OCI-LY7 (cell line): ENCODE measurements at regions not wholly inside any gene's neighbourhood (a gene's known extent, or its start where the extent isn't known, plus 50 kb on each side); places are given as distances from the start of the nearest gene placed in this dataset.

Experiments
- BruUV-seq: library from RNA; stranded (reverse); fragments of 400-500 nt; replicated peaks from 2 replicates; lab custom pipeline; 2021; lab: Mats Ljungman, UMichigan
- CTCF ChIA-PET: fragments of 300-600 bp; sonication (Branson Sonifier 250); formaldehyde crosslinking; loops from one replicate; lab custom pipeline; 2022; ENCODE audit warnings: antibody characterized with exemption; ENCODE audit not compliant: unreplicated experiment; lab: Charles Lee
- POLR2A ChIA-PET: fragments of 300-600 bp; sonication (Branson Sonifier 250); formaldehyde crosslinking; loops from one replicate; lab custom pipeline; 2022; ENCODE audit warnings: antibody characterized with exemption; lab: Charles Lee
- DNase-seq: peaks from one replicate; pipeline ENCODE4 v3.0.0-alpha.2; 2015; ENCODE audit warnings: low spot score
- H2AFZ ChIP-seq: fragments of 200-600 bp; sonication (generic), shearing (Covaris generic); 2 replicates; pipeline ENCODE4 v1.6.1; 2014; ENCODE audit warnings: mild to moderate bottlenecking, antibody characterized with exemption, low read length, moderate library complexity
- H3K27ac ChIP-seq: fragments of 200-600 bp; sonication (generic); 2 replicates; pipeline ENCODE4 v1.5.1; 2014; ENCODE audit warnings: mixed run types, low read depth, mild to moderate bottlenecking, moderate library complexity, low read length, inconsistent platforms; ENCODE audit not compliant: poor library complexity, severe bottlenecking
- H3K36me3 ChIP-seq: fragments of 200-600 bp; sonication (generic); 2 replicates; pipeline ENCODE4 v1.6.1; 2014; ENCODE audit warnings: mild to moderate bottlenecking, antibody characterized with exemption, low read length, moderate library complexity, mixed read lengths; ENCODE audit not compliant: insufficient read depth
- H3K4me1 ChIP-seq: fragments of 200-600 bp; sonication (generic); 2 replicates; pipeline ENCODE4 v1.5.1; 2014; ENCODE audit warnings: mild to moderate bottlenecking, low read length; ENCODE audit not compliant: insufficient read depth, poor library complexity, severe bottlenecking
- H3K4me2 ChIP-seq: fragments of 200-600 bp; sonication (generic); 2 replicates; pipeline ENCODE4 v1.6.1; 2014; ENCODE audit warnings: mild to moderate bottlenecking, low read length
- H3K4me3 ChIP-seq: fragments of 200-600 bp; sonication (generic); 2 replicates; pipeline ENCODE4 v1.5.1; 2014; ENCODE audit warnings: mild to moderate bottlenecking, low read depth, low read length; ENCODE audit not compliant: poor library complexity, severe bottlenecking
- H3K79me2 ChIP-seq: fragments of 200-600 bp; sonication (generic); 2 replicates; pipeline ENCODE4 v1.6.1; 2016; ENCODE audit warnings: low read depth, mild to moderate bottlenecking, low read length, moderate library complexity, mixed read lengths; ENCODE audit not compliant: insufficient read depth
- H3K9me2 ChIP-seq: fragments of 200-600 bp; sonication (generic); 2 replicates; pipeline ENCODE4 v1.6.1; 2016; ENCODE audit warnings: mild to moderate bottlenecking, low read length, mixed read lengths; ENCODE audit not compliant: insufficient read depth
- H3K9me3 ChIP-seq: fragments of 200-600 bp; sonication (generic); 2 replicates; pipeline ENCODE4 v1.6.1; 2014; ENCODE audit warnings: mild to moderate bottlenecking, mixed run types, low read length, mixed read lengths
- H4K20me1 ChIP-seq: fragments of 200-600 bp; sonication (generic); 2 replicates; pipeline ENCODE4 v1.6.1; 2014; ENCODE audit warnings: mild to moderate bottlenecking, antibody characterized with exemption, low read length, moderate library complexity, mixed read lengths; ENCODE audit not compliant: insufficient read depth
- EZH2phosphoT487 ChIP-seq: fragments of 200-600 bp; sonication (generic); IDR thresholded peaks from 2 replicates; pipeline ENCODE4 v1.6.1; 2018; ENCODE audit warnings: low read depth, borderline replicate concordance, mild to moderate bottlenecking, mixed run types, antibody characterized with exemption, low read length, moderate library complexity, mixed read lengths
- intact Hi-C: fragments of 100-400 bp; cut with micrococcal nuclease; formaldehyde crosslinking; loops from one replicate; pipeline ENCODE4 v1.10.0; 2022; ENCODE audit not compliant: unreplicated experiment
- TF ChIP-seq, protein P1 (sequence below): fragments of 200-600 bp; sonication (generic); conservative IDR thresholded peaks from 2 replicates; pipeline ENCODE4 v1.5.1; 2014; ENCODE audit warnings: mild to moderate bottlenecking, antibody characterized with exemption, low read length, moderate library complexity, mixed read lengths

DNA sequence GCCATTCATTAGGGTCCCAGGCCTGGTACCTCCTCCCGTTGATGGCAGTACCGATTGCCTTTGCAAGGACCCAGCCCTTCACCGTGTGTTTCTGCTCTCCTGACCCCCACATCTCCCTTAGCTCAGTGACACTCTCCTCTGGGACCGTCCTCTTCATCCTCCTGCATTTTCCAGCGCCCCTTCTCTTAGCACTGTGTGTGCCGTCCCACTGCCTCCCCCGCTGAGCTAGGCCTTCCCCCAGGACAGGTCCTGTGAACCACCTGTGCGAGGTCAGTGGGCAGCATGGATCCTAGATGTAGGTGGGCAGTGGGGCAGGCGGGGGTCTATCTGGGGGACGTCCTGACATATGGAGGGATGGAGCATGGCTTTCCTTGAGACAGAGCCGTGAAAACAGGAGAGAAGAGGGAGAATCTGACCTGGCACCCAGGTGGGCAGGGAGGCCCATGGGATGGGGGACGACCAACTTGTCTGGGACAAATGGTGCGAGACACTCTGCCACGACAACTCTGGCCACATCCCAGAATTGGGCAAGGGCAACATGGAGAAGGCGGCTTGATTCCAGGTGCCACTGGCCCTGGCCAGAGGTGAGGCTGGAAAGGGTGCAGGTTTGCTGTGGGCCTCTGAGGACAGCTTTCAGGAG is 87.7 kb upstream of the ALDH1L1 start:
- BruUV-seq: no TSS peak
- ChIA-PET POLR2A (no interaction called here), CTCF (no interaction called here)
- Histone ChIP-seq H3K4me3 (no peak overlapping the region), H4K20me1 (no peaks in the 10 kb centered on the region), H3K9me3 (no peaks in the 10 kb centered on the region), H3K4me1 (no peaks in the 10 kb centered on the region), H3K9me2 (no peaks in the 10 kb centered on the region), H3K79me2 (no peaks in the 10 kb centered on the region), H3K36me3 (no peaks in the 10 kb centered on the region), H2AFZ (no peak overlapping the region), H3K27ac (no peak overlapping the region), H3K4me2 (no peak overlapping the region)
- intact Hi-C loops: no loop called here
- no peak for DNase-seq
- no peak for TF ChIP-seq EZH2phosphoT487
- TF ChIP-seq, protein P1, sequence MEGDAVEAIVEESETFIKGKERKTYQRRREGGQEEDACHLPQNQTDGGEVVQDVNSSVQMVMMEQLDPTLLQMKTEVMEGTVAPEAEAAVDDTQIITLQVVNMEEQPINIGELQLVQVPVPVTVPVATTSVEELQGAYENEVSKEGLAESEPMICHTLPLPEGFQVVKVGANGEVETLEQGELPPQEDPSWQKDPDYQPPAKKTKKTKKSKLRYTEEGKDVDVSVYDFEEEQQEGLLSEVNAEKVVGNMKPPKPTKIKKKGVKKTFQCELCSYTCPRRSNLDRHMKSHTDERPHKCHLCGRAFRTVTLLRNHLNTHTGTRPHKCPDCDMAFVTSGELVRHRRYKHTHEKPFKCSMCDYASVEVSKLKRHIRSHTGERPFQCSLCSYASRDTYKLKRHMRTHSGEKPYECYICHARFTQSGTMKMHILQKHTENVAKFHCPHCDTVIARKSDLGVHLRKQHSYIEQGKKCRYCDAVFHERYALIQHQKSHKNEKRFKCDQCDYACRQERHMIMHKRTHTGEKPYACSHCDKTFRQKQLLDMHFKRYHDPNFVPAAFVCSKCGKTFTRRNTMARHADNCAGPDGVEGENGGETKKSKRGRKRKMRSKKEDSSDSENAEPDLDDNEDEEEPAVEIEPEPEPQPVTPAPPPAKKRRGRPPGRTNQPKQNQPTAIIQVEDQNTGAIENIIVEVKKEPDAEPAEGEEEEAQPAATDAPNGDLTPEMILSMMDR: no peak

DNA sequence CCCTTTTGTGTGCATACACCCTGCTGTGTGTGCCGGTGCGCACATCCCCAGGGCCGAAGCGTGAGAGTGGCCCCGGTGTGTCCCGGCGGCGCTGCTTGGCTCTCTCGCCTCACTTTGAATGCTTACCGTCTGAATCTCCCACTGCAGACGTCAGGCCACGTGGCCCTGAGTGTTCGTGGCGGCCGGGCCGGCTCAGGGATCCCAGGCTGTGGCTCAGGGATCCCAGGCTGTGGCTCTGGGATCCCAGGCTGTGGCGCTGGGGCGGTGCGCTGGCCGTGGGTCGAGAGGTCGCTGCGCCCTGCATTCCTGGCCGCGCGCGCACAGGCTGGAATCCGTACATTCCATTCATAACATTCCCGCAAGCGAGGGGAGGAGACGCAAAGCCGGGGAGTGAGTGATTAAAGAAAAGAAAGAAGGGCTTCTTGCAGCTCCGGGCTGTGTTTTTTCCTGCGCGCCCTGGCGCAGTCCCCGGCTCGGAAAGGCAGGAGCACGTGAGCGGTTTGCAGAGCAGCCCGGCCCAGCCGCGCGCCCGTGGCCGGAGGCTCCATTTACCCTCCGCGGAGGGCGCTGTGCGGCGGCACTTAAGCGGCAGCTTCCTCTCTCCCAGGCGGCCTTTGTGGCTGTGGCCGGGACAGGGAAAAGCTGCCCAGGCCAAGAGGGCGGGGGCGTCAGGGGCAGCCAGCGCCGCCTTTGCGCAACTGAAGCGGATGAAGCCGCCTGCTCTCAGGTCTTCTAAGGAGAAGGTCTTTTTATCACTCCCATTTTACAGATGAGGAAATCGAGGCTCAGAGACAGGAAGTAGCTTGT is 87.0 kb upstream of the ALDH1L1 start:
- Histone ChIP-seq H2AFZ (no peak overlapping the region), H3K9me3 (no peaks in the 10 kb centered on the region), H3K9me2 (no peaks in the 10 kb centered on the region), H3K4me1 (no peaks in the 10 kb centered on the region), H3K79me2 (no peaks in the 10 kb centered on the region), H3K36me3 (no peaks in the 10 kb centered on the region), H3K4me2 (no peak overlapping the region), H3K27ac (no peak overlapping the region), H3K4me3 (no peak overlapping the region), H4K20me1 (no peaks in the 10 kb centered on the region)
- DNase-seq: no peak
- CTCF ChIA-PET: no interaction called here
- BruUV-seq: no TSS peak
- POLR2A ChIA-PET: no interaction called here
- no peak for TF ChIP-seq EZH2phosphoT487
- TF ChIP-seq, protein P1: no peak
- intact Hi-C loops: no loop called here

DNA sequence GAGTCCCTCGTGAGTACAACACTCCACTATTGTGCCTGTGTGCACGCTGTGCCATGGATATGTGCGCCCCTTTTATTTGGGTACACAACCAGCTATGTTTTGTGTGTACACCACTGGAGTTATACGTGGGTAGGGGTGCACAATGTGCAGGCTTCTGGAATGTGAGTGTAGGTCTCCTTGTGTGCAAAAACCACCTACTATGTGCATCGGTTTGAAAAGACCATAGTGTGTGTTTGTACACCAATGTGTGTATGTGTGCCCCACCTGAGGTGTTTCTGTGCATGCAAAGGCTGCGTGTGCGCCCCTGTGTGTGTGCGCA is 86.4 kb upstream of the ALDH1L1 start:
- intact Hi-C loops: no loop called here
- Histone ChIP-seq H3K4me2 (no peak overlapping the region), H4K20me1 (no peaks in the 10 kb centered on the region), H3K4me3 (no peak overlapping the region), H3K27ac (no peak overlapping the region), H3K36me3 (no peaks in the 10 kb centered on the region), H2AFZ (no peak overlapping the region), H3K79me2 (no peaks in the 10 kb centered on the region), H3K9me3 (no peaks in the 10 kb centered on the region), H3K9me2 (no peaks in the 10 kb centered on the region), H3K4me1 (no peaks in the 10 kb centered on the region)
- ChIA-PET POLR2A (no interaction called here), CTCF (no interaction called here)
- no TSS peak for BruUV-seq
- no peak for DNase-seq
- TF ChIP-seq EZH2phosphoT487: no peak
- TF ChIP-seq, protein P1: no peak
